Spleen (tissue), 7 donors: ENCODE measurements at regions not wholly inside any gene's neighbourhood (a gene's known extent, or its start where the extent isn't known, plus 50 kb on each side); places are given as distances from the start of the nearest gene placed in this dataset.

Experiments used
- CTCF ChIP-seq, 11 experiments: fragments of 200-600 bp in 7 of 11; fragments of 450-650 bp in 4 of 11; sonication (generic) in 4 of 11; IDR thresholded peaks in 8 of 11; conservative IDR thresholded peaks in 3 of 11; 1 replicate in 7 of 11; 2 replicates in 4 of 11; pipeline versions ENCODE4 v1.4.0 to v1.8.0; 2016 to 2021; ENCODE audit warnings: antibody characterized with exemption in 11 of 11, inconsistent platforms in 4 of 11, mild to moderate bottlenecking in 1 of 11
- POLR2A ChIP-seq, 3 donors: fragments of 450-650 bp; IDR thresholded peaks; one replicate each; pipeline ENCODE4 v1.5.1; 2017; ENCODE audit warnings: antibody characterized with exemption in 3 of 3, mild to moderate bottlenecking in 1 of 3
- POLR2AphosphoS5 ChIP-seq, 3 donors: sonication (generic); formaldehyde crosslinking; IDR thresholded peaks; one replicate each; pipeline ENCODE4 v1.5.1; 2017; ENCODE audit warnings: antibody characterized with exemption in 3 of 3
- donor health status: DM: no; HTN: no; CAD: no; lungs with moderate emphysema.
- donor health status: DM: no; HTN: no; CAD: no.
- donor health status: DM: no; HTN: no; CAD: no.

DNA sequence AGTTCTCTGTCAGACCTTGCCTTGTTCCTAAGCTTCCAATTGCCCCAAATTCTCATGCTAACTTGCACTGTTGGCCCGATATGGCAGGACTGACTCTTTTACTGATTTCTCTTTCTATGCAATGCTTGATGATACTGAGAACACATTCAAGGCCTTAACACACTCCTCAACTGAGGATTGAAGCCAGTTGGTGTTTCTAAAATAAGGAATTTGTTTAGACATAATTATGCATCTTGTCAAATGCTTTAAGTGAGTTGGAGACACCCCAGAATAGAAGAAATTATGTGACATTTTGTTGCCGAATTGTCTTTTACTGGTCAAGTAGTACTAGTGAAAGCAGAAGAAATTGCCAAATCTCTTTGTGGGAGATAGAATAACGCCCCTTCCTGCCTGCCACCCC lies 60.0 kb upstream of the THSD7B start:
- TF ChIP-seq CTCF (IDR thresholded peaks at IDR 0.05 in 8 of 11, conservative IDR thresholded peaks at IDR 0.05 in 3 of 11) (no peak), POLR2A (IDR thresholded peaks at IDR 0.05) (no peak), POLR2AphosphoS5 (IDR thresholded peaks at IDR 0.05) (no peak)
